HEK293 (cell line): ENCODE measurements at regions not wholly inside any gene's neighbourhood (a gene's known extent, or its start where the extent isn't known, plus 50 kb on each side); places are given as distances from the start of the nearest gene placed in this dataset.

Experiments used
- CTCF ChIA-PET: fragments of 350-600 bp; formaldehyde crosslinking; extraction: SDS; loops from one replicate; lab custom pipeline; 2021; ENCODE audit warnings: antibody characterized with exemption; lab: Yijun Ruan, JAX
- POLR2A ChIA-PET: fragments of 300-600 bp; formaldehyde crosslinking; extraction: SDS; loops from one replicate; lab custom pipeline; 2020; ENCODE audit warnings: antibody characterized with exemption, inconsistent platforms; lab: Yijun Ruan, JAX
- H3K27ac ChIP-seq: fragments of 200-500 bp; sonication (Bioruptor generic); 2 replicates; pipeline ENCODE4 v1.5.1; 2014; ENCODE audit warnings: low read depth, low read length, control low read depth, inconsistent platforms; ENCODE audit errors: extremely low read depth
- H3K36me3 ChIP-seq, 2 experiments: fragments of 200-500 bp in 1 of 2; sonication (Bioruptor generic) in 1 of 2; 1 replicate in 1 of 2; 2 replicates in 1 of 2; pipeline ENCODE4 v1.5.1; 2014 to 2017; ENCODE audit warnings: inconsistent platforms in 2 of 2, low read length in 2 of 2; ENCODE audit not compliant: control insufficient read depth in 2 of 2, insufficient read depth in 1 of 2
- H3K4me1 ChIP-seq: fragments of 200-500 bp; sonication (Bioruptor generic); 2 replicates; pipeline ENCODE4 v1.5.1; 2014; ENCODE audit warnings: mild to moderate bottlenecking, low read length, inconsistent platforms; ENCODE audit not compliant: control insufficient read depth, insufficient read depth
- H3K4me3 ChIP-seq: 2 replicates; pipeline ENCODE4 v1.5.1; 2011; ENCODE audit warnings: low read depth, mild to moderate bottlenecking, control low read depth, low read length, moderate library complexity
- H3K9me3 ChIP-seq: fragments of 200-500 bp; sonication (Bioruptor generic); 2 replicates; pipeline ENCODE4 v1.5.1; 2014; ENCODE audit warnings: low read depth, low read length, inconsistent platforms; ENCODE audit not compliant: control insufficient read depth, insufficient read depth
- EGR2 ChIP-seq: fragments of 450-650 bp; formaldehyde crosslinking; IDR thresholded peaks from 2 replicates; pipeline ENCODE4 v1.5.1; 2016; ENCODE audit warnings: low read depth, missing biosample characterization, missing genetic modification characterization
- FEZF1 ChIP-seq: fragments of 450-650 bp; formaldehyde crosslinking; IDR thresholded peaks from 2 replicates; pipeline ENCODE4 v1.5.1; 2016; ENCODE audit warnings: missing biosample characterization, missing genetic modification characterization
- GLIS1 ChIP-seq: fragments of 450-650 bp; formaldehyde crosslinking; IDR thresholded peaks from 2 replicates; pipeline ENCODE4 v1.5.1; 2016; ENCODE audit warnings: missing biosample characterization, missing genetic modification characterization
- KLF7 ChIP-seq: fragments of 450-650 bp; formaldehyde crosslinking; IDR thresholded peaks from 2 replicates; pipeline ENCODE4 v1.5.1; 2016; ENCODE audit warnings: missing biosample characterization, missing genetic modification characterization, borderline replicate concordance
- KLF8 ChIP-seq: fragments of 450-650 bp; formaldehyde crosslinking; IDR thresholded peaks from 2 replicates; pipeline ENCODE4 v1.5.1; 2016; ENCODE audit warnings: missing biosample characterization, missing genetic modification characterization
- SCRT1 ChIP-seq: fragments of 450-650 bp; formaldehyde crosslinking; IDR thresholded peaks from 2 replicates; pipeline ENCODE4 v1.5.1; 2016; ENCODE audit warnings: missing biosample characterization, missing genetic modification characterization, borderline replicate concordance
- SCRT2 ChIP-seq: fragments of 450-650 bp; formaldehyde crosslinking; IDR thresholded peaks from 2 replicates; pipeline ENCODE4 v1.5.1; 2016; ENCODE audit warnings: missing biosample characterization, missing genetic modification characterization
- SP7 ChIP-seq: fragments of 450-650 bp; formaldehyde crosslinking; IDR thresholded peaks from 2 replicates; pipeline ENCODE4 v1.5.1; 2016; ENCODE audit warnings: missing biosample characterization, missing genetic modification characterization
- ZBTB48 ChIP-seq: fragments of 450-650 bp; formaldehyde crosslinking; IDR thresholded peaks from 2 replicates; pipeline ENCODE4 v1.5.1; 2016; ENCODE audit warnings: missing biosample characterization, missing genetic modification characterization
- ZFP41 ChIP-seq: fragments of 450-650 bp; formaldehyde crosslinking; IDR thresholded peaks from 2 replicates; pipeline ENCODE4 v1.5.1; 2016; ENCODE audit warnings: missing biosample characterization, missing genetic modification characterization, borderline replicate concordance
- ZNF155 ChIP-seq: fragments of 450-650 bp; formaldehyde crosslinking; IDR thresholded peaks from 2 replicates; pipeline ENCODE4 v1.5.1; 2016; ENCODE audit warnings: missing biosample characterization, missing genetic modification characterization
- ZNF157 ChIP-seq: fragments of 450-650 bp; formaldehyde crosslinking; IDR thresholded peaks from 2 replicates; pipeline ENCODE4 v1.5.1; 2016; ENCODE audit warnings: missing biosample characterization, missing genetic modification characterization
- ZNF169 ChIP-seq: fragments of 450-650 bp; formaldehyde crosslinking; IDR thresholded peaks from 2 replicates; pipeline ENCODE4 v1.5.1; 2016; ENCODE audit warnings: missing biosample characterization, missing genetic modification characterization
- ZNF221 ChIP-seq: fragments of 450-650 bp; formaldehyde crosslinking; IDR thresholded peaks from 2 replicates; pipeline ENCODE4 v1.5.1; 2017; ENCODE audit warnings: missing biosample characterization, missing genetic modification characterization, borderline replicate concordance
- ZNF514 ChIP-seq: fragments of 450-650 bp; formaldehyde crosslinking; IDR thresholded peaks from 2 replicates; pipeline ENCODE4 v1.5.1; 2016; ENCODE audit warnings: missing biosample characterization, missing genetic modification characterization
- ZNF530 ChIP-seq: fragments of 450-650 bp; formaldehyde crosslinking; IDR thresholded peaks from 2 replicates; pipeline ENCODE4 v1.5.1; 2016; ENCODE audit warnings: low read depth, missing biosample characterization, missing genetic modification characterization
- ZNF610 ChIP-seq: fragments of 450-650 bp; formaldehyde crosslinking; IDR thresholded peaks from 2 replicates; pipeline ENCODE4 v1.5.1; 2016; ENCODE audit warnings: missing biosample characterization, missing genetic modification characterization, borderline replicate concordance
- ZNF621 ChIP-seq: fragments of 450-650 bp; formaldehyde crosslinking; IDR thresholded peaks from 2 replicates; pipeline ENCODE4 v1.5.1; 2017; ENCODE audit warnings: missing biosample characterization, missing genetic modification characterization
- ZNF660 ChIP-seq: fragments of 450-650 bp; IDR thresholded peaks from 2 replicates; pipeline ENCODE4 v1.5.1; 2018; ENCODE audit warnings: missing biosample characterization, mild to moderate bottlenecking, missing genetic modification characterization
- ZNF747 ChIP-seq: fragments of 450-650 bp; formaldehyde crosslinking; IDR thresholded peaks from 2 replicates; pipeline ENCODE4 v1.5.1; 2016; ENCODE audit warnings: missing biosample characterization, missing genetic modification characterization
- ZNF768 ChIP-seq: fragments of 450-650 bp; formaldehyde crosslinking; IDR thresholded peaks from 2 replicates; pipeline ENCODE4 v1.5.1; 2018; ENCODE audit warnings: missing biosample characterization, mild to moderate bottlenecking, missing genetic modification characterization
- ZNF777 ChIP-seq: fragments of 450-650 bp; formaldehyde crosslinking; IDR thresholded peaks from 2 replicates; pipeline ENCODE4 v1.5.1; 2017; ENCODE audit warnings: missing biosample characterization, missing genetic modification characterization, borderline replicate concordance
- ZNF791 ChIP-seq: fragments of 450-650 bp; formaldehyde crosslinking; IDR thresholded peaks from 2 replicates; pipeline ENCODE4 v1.5.1; 2016; ENCODE audit warnings: missing biosample characterization, missing genetic modification characterization
- TF ChIP-seq, protein P1 (sequence below): fragments of 450-650 bp; formaldehyde crosslinking; IDR thresholded peaks from 2 replicates; pipeline ENCODE4 v1.5.1; 2016; ENCODE audit warnings: missing biosample characterization, missing genetic modification characterization
- TF ChIP-seq, protein P2 (sequence below): fragments of 450-650 bp; formaldehyde crosslinking; IDR thresholded peaks from 2 replicates; pipeline ENCODE4 v1.5.1; 2016; ENCODE audit warnings: missing biosample characterization, missing genetic modification characterization

DNA sequence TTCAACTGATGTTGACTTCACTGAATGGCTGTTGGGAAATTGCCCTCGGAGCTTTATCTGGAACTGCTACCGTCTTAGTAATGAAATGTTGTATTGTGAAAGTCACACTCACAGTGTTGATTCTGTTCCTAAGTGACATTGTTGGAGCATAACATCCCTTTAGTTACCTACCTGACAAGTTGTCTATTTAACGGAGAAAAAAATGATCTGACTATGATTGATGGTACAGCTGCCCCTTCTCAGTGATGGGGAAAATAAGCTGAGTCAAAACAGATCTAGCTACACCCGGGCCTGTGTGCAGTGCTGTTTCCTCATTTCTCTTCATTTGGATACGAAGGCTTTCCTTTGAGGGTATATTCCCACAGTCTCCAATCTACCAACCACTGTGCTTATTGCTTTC is 472.3 kb upstream of the BRINP3 start:
- POLR2A ChIA-PET: no interaction called here
- H3K36me3 ChIP-seq: no peaks in the 10 kb centered on the region
- TF ChIP-seq ZNF169: no peak
- no peak overlapping the region for H3K4me3 ChIP-seq
- CTCF ChIA-PET: no interaction called here
- H3K9me3 ChIP-seq: no peaks in the 10 kb centered on the region
- H3K4me1 ChIP-seq: no peaks in the 10 kb centered on the region
- no peak overlapping the region for H3K27ac ChIP-seq

DNA sequence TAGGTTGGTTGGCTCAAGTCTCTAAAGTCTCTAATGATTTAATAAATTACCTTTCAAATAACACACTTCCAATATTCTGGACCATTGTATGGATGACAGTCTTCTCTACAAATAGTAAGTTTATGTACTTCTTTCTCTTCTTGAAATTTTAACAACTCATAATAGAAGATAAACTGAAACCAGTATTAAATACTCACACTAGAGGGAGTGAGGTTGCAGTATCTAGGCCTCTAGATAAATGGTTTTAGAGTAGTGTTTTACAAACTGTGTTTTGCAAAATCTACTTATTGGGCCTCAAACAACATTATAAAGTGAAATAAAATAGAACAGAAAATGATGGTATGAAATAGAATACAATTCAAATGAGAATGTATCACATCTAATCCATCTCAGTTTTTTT is 479.9 kb upstream of the BRINP3 start:
- Histone ChIP-seq H3K27ac (no peak overlapping the region), H3K36me3 (no peaks in the 10 kb centered on the region), H3K4me1 (no peaks in the 10 kb centered on the region), H3K9me3 (no peaks in the 10 kb centered on the region), H3K4me3 (no peak overlapping the region)
- ChIA-PET CTCF (no interaction called here), POLR2A (no interaction called here)
- TF ChIP-seq ZNF768 (no peak), FEZF1 (no peak), ZNF747 (no peak), SCRT1 (no peak), ZNF621 (tag by site-specific recombination) (no peak), SCRT2 (tag by site-specific recombination) (no peak), GLIS1 (tag by site-specific recombination) (no peak), ZNF155 (no peak), ZFP41 (tag by site-specific recombination) (no peak), ZNF157 (no peak)
- TF ChIP-seq, protein P1, sequence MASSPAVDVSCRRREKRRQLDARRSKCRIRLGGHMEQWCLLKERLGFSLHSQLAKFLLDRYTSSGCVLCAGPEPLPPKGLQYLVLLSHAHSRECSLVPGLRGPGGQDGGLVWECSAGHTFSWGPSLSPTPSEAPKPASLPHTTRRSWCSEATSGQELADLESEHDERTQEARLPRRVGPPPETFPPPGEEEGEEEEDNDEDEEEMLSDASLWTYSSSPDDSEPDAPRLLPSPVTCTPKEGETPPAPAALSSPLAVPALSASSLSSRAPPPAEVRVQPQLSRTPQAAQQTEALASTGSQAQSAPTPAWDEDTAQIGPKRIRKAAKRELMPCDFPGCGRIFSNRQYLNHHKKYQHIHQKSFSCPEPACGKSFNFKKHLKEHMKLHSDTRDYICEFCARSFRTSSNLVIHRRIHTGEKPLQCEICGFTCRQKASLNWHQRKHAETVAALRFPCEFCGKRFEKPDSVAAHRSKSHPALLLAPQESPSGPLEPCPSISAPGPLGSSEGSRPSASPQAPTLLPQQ (tag by site-specific recombination): no peak
- TF ChIP-seq, protein P2, sequence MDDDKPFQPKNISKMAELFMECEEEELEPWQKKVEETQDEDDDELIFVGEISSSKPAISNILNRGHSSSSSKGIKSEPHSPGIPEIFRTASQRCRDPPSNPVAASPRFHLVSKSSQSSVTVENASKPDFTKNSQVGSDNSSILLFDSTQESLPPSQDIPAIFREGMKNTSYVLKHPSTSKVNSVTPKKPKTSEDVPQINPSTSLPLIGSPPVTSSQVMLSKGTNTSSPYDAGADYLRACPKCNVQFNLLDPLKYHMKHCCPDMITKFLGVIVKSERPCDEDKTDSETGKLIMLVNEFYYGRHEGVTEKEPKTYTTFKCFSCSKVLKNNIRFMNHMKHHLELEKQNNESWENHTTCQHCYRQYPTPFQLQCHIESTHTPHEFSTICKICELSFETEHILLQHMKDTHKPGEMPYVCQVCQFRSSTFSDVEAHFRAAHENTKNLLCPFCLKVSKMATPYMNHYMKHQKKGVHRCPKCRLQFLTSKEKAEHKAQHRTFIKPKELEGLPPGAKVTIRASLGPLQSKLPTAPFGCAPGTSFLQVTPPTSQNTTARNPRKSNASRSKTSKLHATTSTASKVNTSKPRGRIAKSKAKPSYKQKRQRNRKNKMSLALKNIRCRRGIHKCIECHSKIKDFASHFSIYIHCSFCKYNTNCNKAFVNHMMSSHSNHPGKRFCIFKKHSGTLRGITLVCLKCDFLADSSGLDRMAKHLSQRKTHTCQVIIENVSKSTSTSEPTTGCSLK (tag by site-specific recombination): no peak

DNA sequence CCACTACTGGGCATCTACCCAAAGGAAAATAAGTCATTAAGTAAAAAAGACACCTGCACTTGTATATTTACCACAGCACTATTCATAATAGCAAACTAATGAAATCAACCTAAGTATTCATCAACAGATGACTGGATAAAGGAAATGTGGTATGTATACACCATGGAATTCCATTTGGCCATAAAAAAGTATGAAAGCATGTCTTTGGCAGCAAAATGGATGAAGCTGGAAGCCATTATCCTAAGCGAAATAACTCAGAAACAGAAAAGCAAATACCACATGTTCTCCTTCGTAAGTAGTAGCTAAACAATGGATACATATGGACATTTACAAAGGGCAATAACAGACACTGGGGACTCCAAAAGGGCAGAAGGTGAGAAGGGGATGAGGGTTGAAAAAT is 485.7 kb upstream of the BRINP3 start:
- no peaks in the 10 kb centered on the region for H3K4me1 ChIP-seq
- no peaks in the 10 kb centered on the region for H3K9me3 ChIP-seq
- no peaks in the 10 kb centered on the region for H3K36me3 ChIP-seq
- no peak overlapping the region for H3K4me3 ChIP-seq
- H3K27ac ChIP-seq: no peak overlapping the region
- TF ChIP-seq ZNF791 (tag by site-specific recombination): no peak
- no peak for TF ChIP-seq ZNF660 (tag by site-specific recombination)
- ChIA-PET POLR2A (no interaction called here), CTCF (interaction anchor here (0.6 kb wide), 1 partner anchor 20 kb away, joined by 3 read pairs; no protein-coding TSS in a partner anchor)

DNA sequence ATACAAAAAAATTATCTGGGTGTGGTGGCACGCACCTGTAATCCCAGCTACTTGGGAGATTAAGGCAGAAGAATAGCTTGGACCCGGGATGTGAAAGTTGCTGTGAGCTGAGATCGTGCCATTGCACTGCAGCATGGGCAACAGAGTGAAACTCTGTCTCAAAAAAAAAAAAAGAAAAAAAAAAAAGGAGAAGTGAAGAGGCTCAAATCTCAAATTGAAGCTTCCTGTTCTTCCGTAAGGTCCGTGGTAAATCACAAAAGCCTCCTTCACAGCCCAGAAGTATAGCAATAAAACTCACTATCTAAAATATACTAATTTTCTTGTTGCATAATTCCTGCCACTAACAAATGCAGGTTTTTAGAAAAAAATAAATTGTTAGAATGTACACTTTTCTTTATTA is 498.2 kb upstream of the BRINP3 start:
- Histone ChIP-seq H3K27ac (no peak overlapping the region), H3K4me1 (no peaks in the 10 kb centered on the region), H3K9me3 (no peaks in the 10 kb centered on the region), H3K36me3 (no peaks in the 10 kb centered on the region), H3K4me3 (no peak overlapping the region)
- POLR2A ChIA-PET: no interaction called here
- CTCF ChIA-PET: no interaction called here
- no peak for TF ChIP-seq ZBTB48 (tag by site-specific recombination)
- no peak for TF ChIP-seq ZNF530 (tag by site-specific recombination)
- TF ChIP-seq ZNF169: no peak
- no peak for TF ChIP-seq KLF7 (tag by site-specific recombination)
- no peak for TF ChIP-seq SP7 (tag by site-specific recombination)
- TF ChIP-seq EGR2 (tag by site-specific recombination): no peak
- no peak for TF ChIP-seq ZNF610 (tag by site-specific recombination)
- no peak for TF ChIP-seq ZNF777 (tag by site-specific recombination)
- TF ChIP-seq ZNF514 (tag by site-specific recombination): no peak
- no peak for TF ChIP-seq ZNF221 (tag by site-specific recombination)
- no peak for TF ChIP-seq KLF8
- TF ChIP-seq ZNF791 (tag by site-specific recombination): no peak
